Neuron (in vitro differentiated cells): ENCODE measurements at regions not wholly inside any gene's neighbourhood (a gene's known extent, or its start where the extent isn't known, plus 50 kb on each side); places are given as distances from the start of the nearest gene placed in this dataset.

Source experiments
- H2AFZ ChIP-seq: one replicate; pipeline ENCODE4 v1.6.1; 2013; ENCODE audit warnings: low read depth, mild to moderate bottlenecking, inconsistent platforms, low read length, moderate library complexity
- H3K27me3 ChIP-seq: one replicate; pipeline ENCODE4 v1.6.1; 2013; ENCODE audit warnings: low read length; ENCODE audit not compliant: insufficient read depth
- H3K36me3 ChIP-seq: one replicate; pipeline ENCODE4 v1.6.1; 2013; ENCODE audit warnings: low read length; ENCODE audit not compliant: insufficient read depth
- H3K4me1 ChIP-seq: one replicate; pipeline ENCODE4 v1.6.1; 2013; ENCODE audit warnings: low read length; ENCODE audit not compliant: insufficient read depth
- H3K4me3 ChIP-seq: 2 replicates; pipeline ENCODE4 v1.5.1; 2013; ENCODE audit warnings: mild to moderate bottlenecking, low read length, moderate library complexity
- H3K9me3 ChIP-seq: one replicate; pipeline ENCODE4 v1.6.1; 2013; ENCODE audit warnings: low read length

GRCh38 chr11:57120192-57120965 lies 61.4 kb upstream of the LRRC55 start:
- H3K27me3 ChIP-seq: no peaks in the 10 kb centered on the region

GRCh38 chr11:57121996-57122395 lies 59.8 kb upstream of the LRRC55 start:
- no peaks in the 10 kb centered on the region for H3K9me3 ChIP-seq
- H3K4me3 ChIP-seq: no peak overlapping the region
- no peaks in the 10 kb centered on the region for H3K36me3 ChIP-seq
- no peak overlapping the region for H2AFZ ChIP-seq
- H3K27me3 ChIP-seq: no peaks in the 10 kb centered on the region
- H3K4me1 ChIP-seq: peaks cover 8% of the 10 kb centered on the region

More at GRCh38 chr11:57120192-57120965, 61.4 kb upstream of the LRRC55 start:
- peaks cover 7% of the 10 kb centered on the region for H3K4me1 ChIP-seq
- H3K4me3 ChIP-seq: no peak overlapping the region
- no peak overlapping the region for H2AFZ ChIP-seq
- H3K36me3 ChIP-seq: no peaks in the 10 kb centered on the region
- no peaks in the 10 kb centered on the region for H3K9me3 ChIP-seq

GRCh38 chr11:57123590-57123989 lies 58.2 kb upstream of the LRRC55 start:
- Histone ChIP-seq H3K9me3 (no peaks in the 10 kb centered on the region), H2AFZ (no peak overlapping the region), H3K27me3 (no peaks in the 10 kb centered on the region), H3K4me1 (peaks cover 8% of the 10 kb centered on the region), H3K4me3 (no peak overlapping the region), H3K36me3 (no peaks in the 10 kb centered on the region)

- Histone ChIP-seq H3K36me3 (no peaks in the 10 kb centered on the region), H3K27me3 (no peaks in the 10 kb centered on the region), H3K9me3 (no peaks in the 10 kb centered on the region), H3K4me1 (peaks cover 8% of the 10 kb centered on the region), H3K4me3 (no peak overlapping the region), H2AFZ (no peak overlapping the region)
These were observed 57.2 kb upstream of the LRRC55 start for GRCh38 chr11:57124505-57124904.

- Histone ChIP-seq H3K4me3 (no peak overlapping the region), H3K36me3 (no peaks in the 10 kb centered on the region), H3K9me3 (no peaks in the 10 kb centered on the region), H2AFZ (no peak overlapping the region), H3K27me3 (no peaks in the 10 kb centered on the region), H3K4me1 (peaks cover 8% of the 10 kb centered on the region)
These were observed 56.8 kb upstream of the LRRC55 start for GRCh38 chr11:57124917-57125316.

GRCh38 chr11:57126766-57127400 lies 54.9 kb upstream of the LRRC55 start:
- Histone ChIP-seq H2AFZ (no peak overlapping the region), H3K4me3 (no peak overlapping the region), H3K4me1 (peaks cover 8% of the 10 kb centered on the region), H3K9me3 (no peaks in the 10 kb centered on the region), H3K36me3 (no peaks in the 10 kb centered on the region), H3K27me3 (no peaks in the 10 kb centered on the region)

GRCh38 chr11:57131080-57131790 lies 50.5 kb upstream of the LRRC55 start:
- H3K9me3 ChIP-seq: no peaks in the 10 kb centered on the region
- no peak overlapping the region for H3K4me3 ChIP-seq
- no peaks in the 10 kb centered on the region for H3K27me3 ChIP-seq

More at GRCh38 chr11:57131080-57131790, 50.5 kb upstream of the LRRC55 start:
- Histone ChIP-seq H3K4me1 (no peaks in the 10 kb centered on the region), H3K36me3 (no peaks in the 10 kb centered on the region), H2AFZ (no peak overlapping the region)
